IMR-90 (cell line): ENCODE measurements at regions not wholly inside any gene's neighbourhood (a gene's known extent, or its start where the extent isn't known, plus 50 kb on each side); places are given as distances from the start of the nearest gene placed in this dataset.

Experiments used
- CEBPB ChIP-seq: IDR thresholded peaks from 2 replicates; pipeline ENCODE4 v1.6.1; 2012; ENCODE audit warnings: low read depth, low read length, improper control_type of control experiment
- CTCF ChIP-seq: conservative IDR thresholded peaks from 2 replicates; pipeline ENCODE4 v1.5.1; 2012; ENCODE audit warnings: mild to moderate bottlenecking, low read depth, low read length, improper control_type of control experiment
- POLR2A ChIP-seq: IDR thresholded peaks from 2 replicates; pipeline ENCODE4 v1.6.1; 2012; ENCODE audit warnings: mild to moderate bottlenecking, low read depth, low read length
- TF ChIP-seq, protein P1 (sequence below): fragments of 150-350 bp; IDR thresholded peaks from 2 replicates; pipeline ENCODE4 v1.6.1; 2017; ENCODE audit warnings: mild to moderate bottlenecking, antibody characterized with exemption, low read length, low read depth

- TF ChIP-seq CTCF: no peak
- TF ChIP-seq CEBPB: no peak
- TF ChIP-seq, protein P1, sequence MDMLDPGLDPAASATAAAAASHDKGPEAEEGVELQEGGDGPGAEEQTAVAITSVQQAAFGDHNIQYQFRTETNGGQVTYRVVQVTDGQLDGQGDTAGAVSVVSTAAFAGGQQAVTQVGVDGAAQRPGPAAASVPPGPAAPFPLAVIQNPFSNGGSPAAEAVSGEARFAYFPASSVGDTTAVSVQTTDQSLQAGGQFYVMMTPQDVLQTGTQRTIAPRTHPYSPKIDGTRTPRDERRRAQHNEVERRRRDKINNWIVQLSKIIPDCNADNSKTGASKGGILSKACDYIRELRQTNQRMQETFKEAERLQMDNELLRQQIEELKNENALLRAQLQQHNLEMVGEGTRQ: no peak
- no peak for TF ChIP-seq POLR2A
These were observed 77.9 kb upstream of the IGSF10 start for GRCh38 chr3:151538456-151539393.
